CD4-positive, alpha-beta T cell treated with Interferon alpha-2 for 1 hour (primary cell): ENCODE measurements at regions not wholly inside any gene's neighbourhood (a gene's known extent, or its start where the extent isn't known, plus 50 kb on each side); places are given as distances from the start of the nearest gene placed in this dataset.

Source experiments
- DNase-seq, 2 donors: peaks; one replicate each; pipeline ENCODE4 v3.0.0-alpha.2; 2020 to 2022

DNA sequence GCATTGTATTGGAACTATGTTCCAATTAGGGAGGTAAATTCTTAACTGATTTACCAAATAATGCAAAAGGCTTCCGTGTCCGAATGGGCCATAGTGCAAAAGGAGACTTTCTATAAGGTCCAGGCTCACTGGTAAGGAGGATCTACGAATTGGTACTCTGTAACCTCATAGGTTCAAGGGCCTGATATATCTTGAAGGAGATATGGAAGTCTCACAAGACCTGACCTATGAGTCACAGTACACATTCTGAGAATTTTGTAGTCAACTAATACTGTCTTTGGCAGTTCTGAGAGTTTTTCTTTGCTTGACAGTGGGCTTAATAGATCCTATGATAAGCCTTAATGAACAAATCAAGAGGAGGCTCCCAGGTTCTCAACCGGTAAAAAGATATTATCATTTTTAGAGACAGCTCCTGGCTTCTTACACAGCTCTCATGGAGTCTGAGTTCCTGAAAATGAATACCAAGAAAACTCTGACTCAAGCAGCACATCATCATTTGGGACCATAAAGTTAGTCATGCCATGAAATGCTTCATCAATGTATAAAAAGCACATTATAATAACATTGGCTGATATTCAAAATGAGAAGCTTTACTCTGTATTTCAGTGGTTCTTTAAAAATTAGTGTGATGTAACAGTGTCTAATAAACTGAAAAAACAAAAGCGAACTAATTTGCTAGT, 1275.2 kb upstream of the CRIM1 start:
- DNase-seq: no peak

DNA sequence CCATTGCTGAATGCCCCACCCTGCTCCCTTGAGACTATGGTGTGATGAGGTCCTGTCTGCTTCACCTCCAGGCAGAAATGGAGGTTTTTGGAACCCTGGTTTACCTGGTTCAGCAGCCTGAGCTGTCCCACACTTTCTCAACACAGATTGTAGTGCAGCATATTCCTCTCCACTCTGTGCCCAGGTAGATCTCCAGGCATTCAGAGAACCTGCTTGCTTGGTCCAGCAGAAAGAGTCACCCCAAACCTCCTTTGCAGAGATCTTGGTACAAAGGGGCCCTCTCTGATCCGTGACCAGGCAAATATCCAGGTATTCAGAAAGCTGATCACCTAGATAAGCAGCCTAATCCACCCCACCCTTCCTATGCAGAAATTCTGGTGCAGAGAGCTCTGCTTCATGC, 1288.2 kb upstream of the CRIM1 start:
- DNase-seq: no peak

DNA sequence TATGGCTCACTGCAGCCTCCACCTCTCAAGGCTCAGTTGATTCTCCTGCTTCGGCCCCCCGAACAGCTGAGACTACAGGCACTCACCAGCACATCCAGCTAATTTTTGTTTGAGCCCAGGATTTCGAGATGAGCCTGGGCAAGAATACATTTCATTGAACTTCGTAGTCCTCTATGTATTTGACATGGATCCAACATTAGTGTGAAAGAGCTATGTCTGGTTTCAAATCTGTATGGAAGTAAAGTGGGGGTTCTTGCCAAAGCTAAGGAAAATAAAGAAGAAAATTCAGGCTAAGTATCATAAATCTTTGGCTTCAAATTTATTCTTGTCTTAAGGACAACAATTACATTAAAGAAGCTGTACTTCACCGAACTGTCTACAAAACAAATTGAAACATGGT, 1291.7 kb upstream of the CRIM1 start:
- DNase-seq: no peak

DNA sequence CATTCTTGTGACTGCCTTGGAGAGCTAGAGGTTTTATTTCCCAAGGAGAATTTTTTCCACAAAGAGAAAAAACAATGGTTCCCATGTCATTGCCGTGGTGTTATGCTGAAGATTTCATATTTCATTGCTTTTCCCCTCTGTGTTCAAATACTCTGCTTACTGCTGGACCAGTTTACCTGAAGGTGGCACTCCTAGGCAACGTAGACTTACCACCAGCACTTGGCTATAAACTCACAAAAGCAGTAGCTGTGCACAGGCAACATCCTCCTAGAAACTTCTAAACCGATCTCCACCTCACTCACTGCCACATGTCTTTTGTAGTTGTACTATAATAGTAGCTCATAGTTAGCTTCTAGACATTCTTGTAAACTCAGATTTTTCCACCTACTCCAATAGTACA, 1319.7 kb upstream of the CRIM1 start:
- no peak for DNase-seq

DNA sequence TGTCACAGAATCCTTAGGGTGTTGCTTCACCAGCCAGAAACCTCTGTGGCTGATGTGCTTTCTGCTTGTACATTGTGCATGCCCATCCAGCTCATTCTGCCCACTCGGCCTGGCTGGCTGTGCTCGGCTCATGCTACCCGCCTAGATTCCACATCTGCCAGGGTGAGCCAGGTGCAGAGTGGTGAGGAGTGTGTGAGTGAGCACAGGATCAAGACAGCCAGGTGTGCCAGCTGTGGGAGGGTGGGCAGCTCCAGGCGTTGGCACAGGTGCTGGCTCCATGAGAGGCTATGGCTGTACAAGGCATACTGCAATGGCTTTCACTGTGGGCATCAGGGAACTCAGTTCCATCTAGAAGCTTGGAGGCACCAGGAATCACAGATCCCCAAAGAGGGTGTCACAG, 1321.8 kb upstream of the CRIM1 start:
- DNase-seq: no peak

DNA sequence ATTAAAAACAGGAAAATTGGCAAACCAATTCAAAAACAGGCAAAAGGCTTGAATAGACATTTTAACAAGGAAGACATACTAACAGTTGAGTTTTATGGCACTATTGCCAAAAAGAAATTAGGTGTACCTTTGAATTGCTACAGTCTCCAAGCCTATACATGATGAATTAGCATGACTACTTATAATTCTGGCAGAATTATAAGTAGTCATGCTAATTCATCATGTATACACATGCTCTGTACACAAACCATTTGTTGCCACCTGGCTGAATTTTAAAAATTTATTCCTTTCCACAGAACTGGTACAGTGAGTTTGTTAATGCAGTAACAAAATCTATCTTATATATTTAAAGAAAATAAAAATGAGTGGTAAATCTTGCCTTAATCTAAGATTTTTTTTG, 1332.0 kb upstream of the CRIM1 start:
- DNase-seq: no peak

DNA sequence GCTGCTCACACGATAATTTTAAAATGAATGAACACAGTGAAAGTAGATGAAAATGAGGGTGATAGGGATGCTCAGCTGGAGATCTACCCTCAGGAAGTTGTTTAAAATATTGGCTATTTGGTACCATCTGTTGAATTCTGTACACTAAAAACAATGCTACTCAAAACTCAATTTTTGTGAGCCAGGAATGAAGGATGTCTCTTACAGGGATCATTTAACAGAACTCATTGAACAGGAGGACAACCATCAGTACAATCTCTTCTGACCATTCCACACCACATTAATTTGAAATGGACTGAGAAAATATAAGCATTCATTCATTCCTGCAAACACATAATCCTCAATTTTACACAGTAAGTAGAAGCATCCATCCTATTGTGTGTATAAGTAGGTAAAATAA, 1355.1 kb upstream of the CRIM1 start:
- no peak for DNase-seq

DNA sequence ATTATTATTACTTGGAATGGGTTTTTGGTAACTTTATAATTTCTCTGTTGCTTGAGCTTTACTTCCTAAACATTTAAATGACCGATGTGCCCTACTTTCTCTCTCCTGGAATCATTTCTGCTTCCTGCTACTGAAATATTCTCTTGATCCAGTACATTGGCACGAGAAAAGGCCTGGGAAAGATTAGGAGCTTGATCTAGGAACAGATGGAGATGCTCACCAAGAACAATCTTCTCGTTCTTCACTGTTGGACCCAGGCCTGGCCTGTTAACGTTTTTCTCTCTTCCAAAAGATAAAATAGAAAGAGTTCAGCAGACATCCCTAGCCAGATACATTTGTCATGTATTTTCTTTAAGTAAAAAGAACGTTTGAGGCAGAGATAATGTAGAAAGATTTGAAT, 1356.8 kb upstream of the CRIM1 start:
- DNase-seq: no peak

DNA sequence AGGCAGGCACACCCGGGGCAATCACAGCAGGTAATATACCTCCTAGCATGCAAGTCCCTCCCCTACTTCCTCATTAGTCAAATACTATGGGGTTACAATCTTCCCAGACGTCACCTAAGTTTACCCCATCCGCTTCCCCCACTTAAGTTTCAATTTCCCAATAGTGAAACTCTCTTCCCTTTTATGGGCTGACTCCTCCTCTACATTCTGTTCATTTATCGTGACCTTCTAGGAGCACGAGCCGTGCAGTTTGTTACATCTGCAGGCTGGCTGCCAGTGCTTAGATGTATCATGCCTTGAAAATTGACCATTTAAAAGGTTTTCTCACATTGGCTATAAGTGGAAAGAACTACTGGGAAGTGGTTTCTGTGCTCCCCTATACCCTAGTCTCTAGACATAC, 1357.8 kb upstream of the CRIM1 start:
- no peak for DNase-seq

DNA sequence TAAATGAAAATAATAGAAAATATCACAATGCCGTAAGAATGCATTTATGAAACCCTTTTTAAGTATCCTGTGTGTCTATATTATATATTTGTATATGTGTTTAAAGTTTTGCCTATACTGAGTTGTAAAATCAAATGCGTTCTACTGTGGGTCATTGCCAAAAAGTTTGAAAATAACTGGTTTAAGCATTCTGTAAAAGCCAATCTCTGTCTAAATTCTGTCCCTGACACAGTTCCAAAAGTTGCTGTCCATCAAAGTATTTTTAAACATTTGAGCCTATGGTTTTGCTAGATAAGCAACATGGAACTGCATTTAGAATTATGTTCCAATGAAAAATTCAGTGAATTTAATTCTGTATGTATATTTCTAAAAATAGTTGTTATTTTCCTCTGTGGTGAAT, 1360.4 kb upstream of the CRIM1 start:
- no peak for DNase-seq

DNA sequence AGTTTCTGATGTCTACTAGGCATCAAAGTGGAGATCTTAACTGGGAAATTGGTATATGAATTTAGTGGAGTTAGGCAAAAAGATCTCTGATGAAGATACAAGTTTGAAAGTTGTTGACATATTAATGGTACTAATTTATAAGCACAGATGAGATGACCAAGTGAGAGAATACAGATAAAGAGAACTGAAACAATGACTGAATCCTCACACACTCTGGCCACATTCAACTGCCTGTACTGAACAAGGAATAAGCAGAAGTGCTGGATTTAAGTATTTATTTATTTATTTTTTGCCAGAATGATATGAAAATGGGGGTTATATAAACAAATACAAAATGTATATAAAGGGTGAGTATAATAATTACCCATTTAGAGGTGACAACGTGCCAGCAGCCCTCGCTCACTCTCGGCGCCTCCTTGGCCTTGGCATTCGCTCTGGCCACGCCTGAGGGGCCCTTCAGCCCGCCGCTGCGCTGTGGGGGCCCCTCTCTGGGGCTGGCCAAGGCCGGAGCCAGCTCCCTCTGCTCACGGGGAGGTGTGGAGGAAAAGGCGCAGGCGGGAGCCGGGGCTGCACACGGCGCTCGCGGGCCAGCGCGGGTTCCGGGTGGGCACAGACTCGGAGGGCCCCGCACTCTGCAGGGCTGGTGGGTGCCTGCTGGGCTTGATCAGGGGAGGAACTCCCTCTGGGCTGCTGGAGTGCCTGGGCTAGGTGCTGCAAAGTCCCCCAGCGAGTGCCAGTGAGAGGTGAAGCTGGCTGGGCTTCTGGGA, 1363.9 kb upstream of the CRIM1 start:
- DNase-seq: no peak

DNA sequence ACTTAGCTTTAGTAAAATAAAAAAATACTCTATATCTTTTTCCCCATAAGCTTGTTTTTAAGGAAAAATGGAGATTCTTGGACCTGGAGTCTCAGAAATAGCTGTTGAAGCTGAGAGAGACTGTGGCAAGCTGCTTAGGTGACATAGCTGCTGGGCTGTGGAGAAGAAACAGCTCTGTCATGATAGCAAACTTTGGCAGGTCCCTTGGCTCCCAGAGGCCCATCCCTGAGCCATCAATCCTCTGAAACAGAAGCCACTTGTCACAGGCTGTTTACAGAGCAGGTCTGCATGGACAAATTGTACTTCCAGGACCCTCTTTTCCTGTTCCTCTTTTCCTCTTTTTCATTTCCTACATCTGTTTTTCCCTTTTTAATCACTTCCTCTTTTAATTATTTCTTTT, 1370.1 kb upstream of the CRIM1 start:
- DNase-seq: no peak

DNA sequence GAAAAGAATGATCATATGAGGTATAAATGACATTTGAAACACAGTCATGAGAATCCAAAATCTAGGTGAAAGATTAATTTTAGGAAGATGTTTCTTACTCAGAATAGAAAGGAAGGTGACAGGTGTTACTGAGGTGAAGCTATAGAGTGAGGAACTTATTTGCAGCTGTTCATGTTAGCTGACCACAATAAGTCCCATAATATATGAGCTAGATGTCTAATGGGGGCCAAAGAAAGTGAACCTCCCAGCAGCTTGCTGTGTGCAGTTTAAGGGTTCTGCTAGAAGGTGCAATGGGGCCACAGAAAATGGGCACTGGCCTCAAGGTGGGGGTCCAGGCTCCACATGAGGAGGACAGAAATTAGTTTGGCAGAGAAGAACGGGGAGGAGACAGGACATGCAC, 1374.9 kb upstream of the CRIM1 start:
- DNase-seq: no peak

DNA sequence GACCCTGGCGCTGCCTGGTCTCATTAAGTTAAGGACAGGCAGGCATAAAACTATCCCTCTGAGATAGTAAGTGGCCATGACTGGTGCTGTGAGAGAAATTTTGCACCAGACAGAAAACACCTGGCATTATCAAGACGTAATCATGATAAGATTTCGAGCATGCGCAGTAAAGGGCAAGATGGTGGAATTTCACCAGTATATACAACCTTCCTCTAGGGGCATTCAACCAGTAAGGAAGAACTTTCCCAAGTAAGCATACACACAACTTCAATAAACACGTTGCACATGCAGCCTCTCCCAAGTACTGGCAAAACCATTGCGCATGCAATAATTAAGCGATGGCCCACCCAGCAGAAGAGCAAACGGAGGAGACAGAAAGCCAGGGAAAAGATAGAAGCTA, 1376.4 kb upstream of the CRIM1 start:
- DNase-seq: no peak

DNA sequence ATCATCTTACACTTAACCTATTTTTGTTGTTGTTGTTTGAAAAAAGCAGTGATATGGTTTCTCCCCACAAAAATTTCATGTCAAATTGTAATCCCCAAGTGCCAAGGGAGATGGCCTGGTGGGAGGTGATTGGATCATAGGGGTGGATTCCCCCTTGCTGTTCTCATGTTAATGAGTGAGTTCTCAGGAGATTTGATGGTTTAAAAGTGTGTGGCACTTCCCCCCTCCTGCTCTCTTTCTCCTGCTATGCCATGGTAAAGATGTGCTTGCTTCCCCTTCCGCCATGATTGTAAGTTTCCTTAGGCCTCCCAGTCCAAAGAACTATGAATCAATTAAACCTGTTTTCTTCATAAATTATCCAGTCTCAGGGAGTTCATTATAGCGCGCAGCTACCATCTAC, 1362.7 kb upstream of the FAM98A start:
- no peak for DNase-seq

DNA sequence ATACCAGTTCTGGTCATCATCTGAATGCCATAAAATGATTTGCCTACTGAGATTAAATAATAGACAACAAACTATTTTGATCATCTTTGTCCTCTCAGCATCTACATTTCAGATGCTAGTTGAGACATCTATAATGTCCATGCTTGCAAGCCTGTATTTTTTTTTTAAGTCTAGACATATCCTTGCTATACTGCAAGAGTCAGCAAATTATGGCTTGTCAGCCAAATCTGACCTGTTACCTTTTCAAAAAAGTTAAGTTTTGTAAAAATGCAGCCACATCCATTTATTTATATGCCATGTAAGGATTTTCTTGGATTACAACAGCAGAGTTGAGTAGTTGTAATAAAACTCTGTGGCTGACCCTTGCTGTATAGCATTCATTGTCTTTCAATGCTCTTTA, 1355.7 kb upstream of the FAM98A start:
- no peak for DNase-seq

DNA sequence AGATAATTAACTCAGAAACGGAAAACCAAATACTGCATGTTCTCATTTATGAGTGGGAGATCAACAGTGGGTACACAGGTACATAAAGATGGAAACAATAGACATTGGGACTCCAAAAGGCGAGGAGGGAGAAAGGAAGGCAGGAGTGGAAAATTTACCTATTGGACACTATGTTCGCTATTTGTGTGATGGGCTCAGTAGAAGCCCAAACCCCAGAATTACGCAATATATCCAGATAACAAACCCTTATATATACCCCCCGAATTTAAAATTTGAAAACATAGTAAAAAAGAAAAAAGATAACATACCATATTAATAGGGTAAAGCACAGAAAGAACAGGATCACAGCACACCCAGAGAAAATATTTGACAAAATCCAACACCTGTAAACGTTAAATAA, 1351.7 kb upstream of the FAM98A start:
- DNase-seq: no peak

DNA sequence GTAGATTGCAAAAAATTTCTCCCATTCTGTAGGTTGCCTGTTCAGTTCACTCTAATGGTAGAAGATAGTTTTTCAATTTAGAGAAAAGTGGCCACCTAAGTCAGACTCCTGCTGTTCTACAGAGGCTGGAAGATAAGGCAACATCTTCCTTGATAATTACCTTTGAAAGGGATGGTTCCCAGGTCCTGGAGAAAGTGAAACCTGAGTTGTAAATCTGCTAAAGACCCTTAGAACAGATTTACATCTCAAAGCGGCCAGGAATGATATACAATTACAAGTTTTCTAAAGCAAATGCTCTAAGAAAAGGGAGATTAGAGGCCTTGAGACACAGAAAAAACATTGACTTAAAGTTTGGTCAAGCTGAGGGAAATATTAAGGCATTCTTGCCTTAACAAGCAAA, 1350.2 kb upstream of the FAM98A start:
- no peak for DNase-seq

DNA sequence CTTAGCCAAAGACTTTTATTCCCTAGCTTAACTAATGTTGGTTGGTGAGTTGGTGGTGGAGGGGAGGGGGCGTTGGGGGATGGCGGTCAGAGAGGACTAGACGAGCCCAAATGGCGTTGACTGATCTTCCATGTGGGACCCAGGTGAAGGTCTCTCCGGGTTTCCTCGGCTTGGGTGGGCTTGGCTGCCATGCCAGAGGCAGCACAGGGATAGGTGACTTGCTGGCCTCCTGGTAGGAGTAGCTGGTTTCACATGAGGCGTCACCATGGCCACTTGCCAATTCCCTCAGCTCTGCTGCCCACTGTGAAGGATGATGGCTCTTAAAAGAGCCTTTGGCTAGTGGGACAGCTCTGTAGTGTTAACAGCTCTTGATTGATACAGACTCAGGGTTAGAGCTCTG, 1337.0 kb upstream of the FAM98A start:
- no peak for DNase-seq

DNA sequence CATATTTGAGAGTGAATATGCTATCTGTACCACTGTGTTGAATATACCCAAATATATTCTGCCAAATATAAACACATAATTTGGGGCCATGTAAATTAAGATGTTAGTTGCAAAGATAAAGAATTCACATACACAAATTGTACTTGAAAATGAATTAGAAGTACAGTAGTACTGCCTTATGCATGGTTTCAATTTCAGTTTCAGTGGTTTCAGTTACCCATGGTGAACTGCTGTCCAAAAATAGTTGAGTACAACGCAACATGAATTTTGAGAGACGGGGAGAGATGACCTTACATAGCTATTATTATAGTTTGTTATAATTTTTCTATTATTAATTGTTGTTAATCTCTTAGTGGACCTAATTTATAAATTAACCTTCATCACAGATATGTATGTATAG, 1313.0 kb upstream of the FAM98A start:
- DNase-seq: no peak

DNA sequence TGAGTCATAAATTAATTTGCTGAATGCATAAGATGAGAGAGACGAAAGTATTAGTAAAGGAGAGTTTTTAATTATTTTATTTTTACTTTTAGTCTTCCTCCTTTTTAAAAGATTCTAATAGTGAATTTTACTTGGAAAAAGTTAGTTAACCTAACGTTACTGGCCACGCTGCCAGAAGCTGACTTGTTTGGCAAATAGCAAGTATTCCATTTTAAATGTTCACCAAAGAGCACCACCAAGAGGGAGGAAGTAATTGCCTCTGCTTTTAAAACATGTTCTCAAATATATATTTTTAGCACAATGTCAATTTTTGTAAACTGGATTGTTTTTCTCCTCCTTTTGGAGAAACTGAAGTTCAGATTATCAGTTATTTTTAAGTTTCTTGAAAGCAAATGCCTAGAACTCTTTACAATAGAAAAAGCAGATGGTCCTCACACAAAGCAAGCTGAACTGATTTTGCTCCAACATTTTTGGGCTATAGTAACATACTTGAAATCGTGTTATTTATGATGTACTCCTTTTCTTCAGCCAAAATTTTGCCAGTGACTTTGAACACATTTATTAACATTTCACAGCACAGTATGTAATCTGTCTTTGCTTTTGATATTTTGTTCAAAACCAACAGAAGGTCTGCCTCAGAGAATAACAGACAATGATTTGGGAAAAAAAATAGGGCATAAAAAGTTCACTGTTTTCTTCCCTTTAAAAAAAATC, 1311.0 kb upstream of the FAM98A start:
- DNase-seq: no peak

DNA sequence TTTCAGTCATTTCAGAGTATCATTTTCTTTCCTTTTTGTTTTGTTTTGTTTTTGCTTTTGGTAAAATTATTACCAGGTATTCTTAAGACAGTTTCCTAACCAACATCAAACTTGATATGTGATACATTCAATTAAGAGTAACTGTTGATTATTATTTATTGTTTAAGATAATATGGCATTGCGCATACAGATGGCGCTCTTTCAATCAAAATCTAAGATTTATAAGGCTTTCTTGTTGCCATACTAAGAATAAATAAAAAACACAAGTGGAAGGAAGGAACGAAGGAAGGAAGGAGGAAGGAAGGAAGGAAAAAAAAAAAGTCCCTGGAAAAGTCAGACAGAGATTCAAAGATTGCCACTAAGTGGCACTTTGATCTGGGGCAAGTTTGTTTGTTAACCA, 1308.7 kb upstream of the FAM98A start:
- no peak for DNase-seq

DNA sequence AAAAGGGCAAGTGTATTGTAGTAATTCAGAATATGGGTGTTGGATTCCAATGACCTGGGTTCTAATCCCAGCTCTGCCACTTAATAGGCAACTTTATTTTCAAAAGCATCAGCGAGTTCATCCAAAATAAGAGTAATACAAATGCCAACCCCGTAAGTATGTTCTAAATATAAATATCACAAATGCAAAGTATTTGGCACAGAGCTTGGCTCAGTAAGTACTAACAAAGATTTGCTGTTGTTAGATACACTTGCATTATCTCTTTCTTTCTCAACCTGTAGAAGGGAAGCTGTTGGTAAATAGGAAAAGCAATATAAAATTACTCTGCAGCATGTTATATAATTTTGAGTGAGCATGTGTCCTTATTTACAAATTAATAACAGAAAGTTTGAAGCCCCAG, 1302.6 kb upstream of the FAM98A start:
- DNase-seq: no peak

DNA sequence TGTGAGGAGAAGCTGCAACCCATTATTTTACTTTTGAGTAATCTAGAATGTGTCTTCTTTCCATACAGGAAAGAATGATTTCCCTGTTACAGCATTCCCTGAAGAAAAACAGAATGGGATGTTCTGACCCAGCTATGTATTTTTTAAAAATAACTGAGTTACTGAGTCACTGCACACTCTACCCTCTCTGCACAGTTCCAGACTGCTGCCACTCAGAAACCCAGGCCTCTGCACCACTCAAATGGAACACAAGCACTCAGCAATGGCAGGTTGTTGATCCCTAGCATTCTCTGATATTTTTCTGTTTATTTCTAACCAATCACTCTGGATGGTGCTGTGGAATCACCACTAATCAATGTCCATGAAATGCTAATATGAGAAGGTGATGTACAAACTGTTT, 1300.0 kb upstream of the FAM98A start:
- DNase-seq: no peak
